HG03571 (cell line): ENCODE measurements at regions not wholly inside any gene's neighbourhood (a gene's known extent, or its start where the extent isn't known, plus 50 kb on each side); places are given as distances from the start of the nearest gene placed in this dataset.
"Not testable (repeated sequence)": the region's sequence is repeated elsewhere in the genome, so short reads cannot be mapped to it uniquely, and the experiment has no call there.

Experiments
- ATAC-seq: cut with Tn5 transposase; IDR thresholded peaks from one replicate; pipeline ENCODE4 v1.9.1; 2021; ENCODE audit not compliant: unreplicated experiment

DNA sequence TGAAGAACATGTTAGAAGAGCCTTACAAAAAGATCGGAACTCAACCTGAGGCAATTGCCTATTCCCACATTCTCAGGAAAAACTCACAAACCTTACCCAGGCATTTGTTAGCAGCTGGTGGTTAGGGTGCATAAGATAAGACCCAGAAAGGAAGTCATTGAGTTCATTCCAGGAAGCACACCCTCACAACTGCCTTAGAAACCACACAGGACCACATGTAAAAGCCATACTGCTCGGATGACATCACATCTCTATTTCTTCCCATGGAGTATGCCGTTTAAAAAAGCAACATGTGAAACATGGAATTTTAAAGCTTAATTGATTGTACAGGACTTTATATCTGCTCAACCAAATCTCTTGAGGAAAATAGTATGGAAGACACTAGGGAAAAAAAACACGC, 411.2 kb downstream of the DAD1 start:
- peak; percentile 47 for ATAC-seq

DNA sequence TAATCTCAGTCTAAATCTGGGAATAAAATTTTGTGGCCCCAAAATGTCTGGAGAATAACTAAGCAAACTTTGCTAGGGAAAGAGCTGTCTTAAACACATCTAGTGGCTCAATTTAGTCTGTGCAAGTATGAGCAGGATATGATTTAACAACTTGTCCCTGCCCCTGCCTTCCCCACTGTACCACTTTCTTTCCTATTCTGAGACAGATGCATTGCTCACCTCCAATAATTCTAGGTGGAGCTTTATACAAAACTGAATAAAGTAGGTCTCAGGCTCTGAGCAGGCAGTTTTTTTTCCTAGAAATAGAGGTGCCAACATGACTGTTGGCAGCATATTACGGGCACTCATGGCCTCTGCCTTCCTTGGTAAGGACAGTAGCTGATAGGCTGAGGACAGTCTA, 412.1 kb downstream of the DAD1 start:
- no peak for ATAC-seq

DNA sequence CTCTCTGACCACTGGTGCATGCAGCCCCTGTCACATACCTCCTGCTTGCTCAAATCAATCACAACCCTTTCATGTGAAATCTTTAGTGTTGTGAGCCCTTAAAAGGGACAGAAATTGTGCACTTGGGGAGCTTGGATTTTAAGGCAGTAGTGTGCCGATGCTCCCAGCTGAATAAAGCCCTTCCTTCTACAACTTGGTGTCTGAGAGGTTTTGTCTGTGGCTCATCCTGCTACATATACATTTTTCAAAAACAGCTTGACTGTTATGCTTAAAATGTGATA, 413.8 kb downstream of the DAD1 start:
- not testable (repeated sequence) for ATAC-seq

DNA sequence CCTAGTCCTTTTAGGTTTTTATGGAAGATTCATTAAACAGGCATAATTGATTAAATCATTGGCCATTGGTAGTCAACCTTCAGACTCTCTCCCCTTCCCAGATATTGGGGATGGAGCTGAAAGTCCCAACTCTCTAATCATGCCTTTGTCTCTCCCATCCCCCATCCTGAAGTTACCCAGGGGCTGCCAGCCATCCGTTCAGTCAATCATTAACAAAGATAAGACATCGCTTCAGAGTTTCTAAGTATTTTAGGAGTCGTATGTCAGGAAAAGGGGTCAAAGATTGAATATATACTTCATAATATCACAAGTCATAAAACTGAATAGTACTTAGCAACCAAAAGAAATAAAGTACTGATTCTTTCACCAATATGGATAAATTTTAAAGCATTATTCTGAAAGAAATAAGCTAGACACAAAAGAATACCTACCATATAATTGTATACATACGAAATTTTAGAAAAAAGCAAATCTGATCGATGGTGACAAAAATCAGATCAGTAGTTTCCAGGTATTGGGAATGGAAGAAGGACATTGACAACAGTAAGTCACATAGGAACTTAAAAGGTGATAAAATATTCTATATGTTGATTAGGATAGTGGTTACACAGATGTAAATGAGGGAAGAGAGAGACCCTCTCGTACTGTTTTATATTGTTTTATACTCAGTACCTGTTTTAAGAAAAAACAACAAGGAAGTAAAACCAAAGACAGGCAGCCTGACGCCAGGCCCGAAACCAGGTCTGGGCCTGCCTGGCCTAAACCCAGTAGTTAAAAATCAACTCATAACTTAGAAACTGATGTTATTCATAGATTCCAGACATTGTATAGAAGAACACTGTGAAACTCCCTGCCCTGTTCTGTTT, 414.4 kb downstream of the DAD1 start:
- ATAC-seq = no peak

DNA sequence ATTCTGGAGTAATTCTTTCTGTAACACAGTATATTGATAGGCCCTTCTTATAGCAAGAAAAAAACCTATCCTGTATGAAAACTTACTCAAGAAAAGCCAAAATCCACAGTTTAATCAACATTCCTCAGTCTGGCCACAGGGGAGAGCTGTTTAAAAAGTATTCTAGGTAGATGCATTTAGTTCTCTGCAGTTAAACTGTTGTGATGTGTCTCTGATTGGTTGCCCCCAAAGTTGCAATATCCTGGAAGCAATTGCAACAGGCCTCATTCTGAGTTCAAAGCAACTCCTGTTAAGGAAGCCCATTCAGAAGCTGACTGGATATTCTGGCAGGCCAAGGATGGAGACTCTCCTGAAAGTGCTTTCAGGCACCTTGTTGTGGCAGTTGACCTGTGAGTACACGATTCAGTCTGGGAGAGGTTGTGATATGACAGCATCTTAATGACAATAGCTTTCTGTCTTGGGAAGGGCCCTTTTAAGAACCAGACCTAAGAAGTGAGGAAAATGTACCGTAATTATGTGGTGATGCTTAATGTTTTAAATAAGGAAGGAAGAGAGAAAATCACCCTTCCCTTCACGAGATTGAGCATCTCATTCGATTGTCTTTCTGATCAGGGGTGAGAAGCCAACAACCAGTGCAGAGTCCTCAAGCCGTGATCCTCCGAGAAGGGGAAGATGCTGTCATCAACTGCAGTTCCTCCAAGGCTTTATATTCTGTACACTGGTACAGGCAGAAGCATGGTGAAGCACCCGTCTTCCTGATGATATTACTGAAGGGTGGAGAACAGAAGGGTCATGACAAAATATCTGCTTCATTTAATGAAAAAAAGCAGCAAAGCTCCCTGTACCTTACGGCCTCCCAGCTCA, 420.7 kb downstream of the DAD1 start:
- ATAC-seq = no peak

DNA sequence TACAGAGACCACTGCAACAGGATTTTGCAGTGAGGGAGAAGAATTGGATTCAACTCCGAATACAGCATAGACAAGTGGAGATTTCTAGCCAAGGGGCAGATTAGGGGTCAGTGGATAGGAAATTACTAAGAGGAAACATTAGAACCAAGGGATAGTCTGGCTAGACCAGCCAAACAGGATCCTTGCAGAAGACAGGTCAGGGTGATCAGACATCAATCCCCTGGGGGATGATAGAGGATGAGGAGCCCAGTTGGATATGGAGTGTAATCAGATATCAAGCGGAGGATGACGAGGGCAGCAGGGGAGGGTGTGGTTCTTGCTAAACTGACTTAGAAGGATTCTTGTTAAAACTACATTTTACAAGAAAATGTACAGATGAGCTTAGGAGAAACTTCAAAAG, 424.4 kb downstream of the DAD1 start:
- ATAC-seq = no peak

DNA sequence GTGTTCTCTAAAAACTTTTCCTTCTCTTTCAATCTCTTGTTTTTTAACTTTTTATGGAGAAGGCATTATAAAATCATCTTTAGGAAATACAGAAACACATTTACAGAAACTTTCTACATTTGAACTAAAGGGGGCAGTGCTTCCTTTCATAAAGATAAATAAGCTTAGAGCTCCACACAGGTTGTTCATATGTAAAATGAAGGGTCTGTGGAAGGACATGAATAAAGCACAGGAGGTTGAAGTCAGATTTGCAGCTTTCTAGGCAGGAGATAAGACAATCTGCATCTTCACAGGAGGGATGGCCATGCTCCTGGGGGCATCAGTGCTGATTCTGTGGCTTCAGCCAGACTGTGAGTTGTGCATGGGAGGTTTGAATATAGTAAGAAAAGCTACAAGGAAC, 426.0 kb downstream of the DAD1 start:
- ATAC-seq = no peak

DNA sequence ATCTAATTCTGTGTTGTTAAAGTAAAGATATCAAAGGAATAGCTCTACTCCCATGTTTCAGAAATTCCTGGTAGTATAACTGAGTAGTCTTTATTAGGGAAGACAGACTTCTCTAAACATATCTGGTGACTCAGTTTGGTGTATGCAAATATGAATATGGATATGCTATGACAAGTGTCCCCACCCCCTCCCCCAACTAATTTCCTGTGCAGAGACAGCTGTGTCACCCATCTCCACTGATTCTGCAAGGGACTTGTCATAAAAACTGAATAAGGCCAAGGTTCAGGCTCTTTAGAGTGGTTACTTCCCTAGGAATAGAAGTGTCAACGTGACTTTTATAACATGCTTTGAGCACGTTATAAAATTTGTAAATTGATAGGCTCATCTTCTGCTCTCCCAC, 429.1 kb downstream of the DAD1 start:
- ATAC-seq = no peak

DNA sequence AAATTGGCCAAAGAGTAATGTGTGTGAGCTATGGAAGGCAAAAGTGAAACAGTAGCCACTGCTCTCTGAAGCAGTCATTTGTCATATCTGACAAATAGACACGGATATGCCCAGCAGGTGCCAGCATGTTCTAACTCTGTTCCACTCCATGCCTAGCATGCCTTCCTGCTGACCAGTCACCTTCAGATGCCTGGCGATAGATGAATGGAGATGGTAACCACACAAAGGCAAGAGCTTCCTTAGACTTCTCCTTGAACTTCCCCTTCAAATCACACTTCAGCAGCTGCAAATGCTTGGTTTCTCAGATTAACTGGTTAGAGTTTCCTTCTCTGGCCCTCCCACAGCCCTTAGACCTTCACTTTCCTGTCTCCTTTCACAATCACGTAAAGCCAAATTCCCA, 429.9 kb downstream of the DAD1 start:
- ATAC-seq = no peak

DNA sequence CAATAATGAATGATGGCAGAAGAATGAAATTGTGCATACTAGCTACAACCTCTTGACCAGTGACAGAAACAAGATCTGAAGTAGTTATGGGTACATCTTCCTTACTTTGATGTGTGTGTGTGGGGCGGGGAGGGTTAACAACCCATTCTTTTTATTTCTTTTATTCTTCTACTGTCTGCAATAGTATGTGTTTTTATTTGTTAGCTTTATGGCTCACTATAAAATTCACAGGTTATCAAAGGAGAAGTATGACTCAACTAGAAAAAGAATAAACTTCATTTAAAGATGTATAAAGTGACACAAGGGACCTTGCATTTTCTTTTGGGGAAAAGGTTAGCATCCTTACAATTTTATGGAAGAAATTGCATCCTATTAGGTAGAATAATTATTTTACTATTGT, 430.5 kb downstream of the DAD1 start:
- ATAC-seq = no peak

DNA sequence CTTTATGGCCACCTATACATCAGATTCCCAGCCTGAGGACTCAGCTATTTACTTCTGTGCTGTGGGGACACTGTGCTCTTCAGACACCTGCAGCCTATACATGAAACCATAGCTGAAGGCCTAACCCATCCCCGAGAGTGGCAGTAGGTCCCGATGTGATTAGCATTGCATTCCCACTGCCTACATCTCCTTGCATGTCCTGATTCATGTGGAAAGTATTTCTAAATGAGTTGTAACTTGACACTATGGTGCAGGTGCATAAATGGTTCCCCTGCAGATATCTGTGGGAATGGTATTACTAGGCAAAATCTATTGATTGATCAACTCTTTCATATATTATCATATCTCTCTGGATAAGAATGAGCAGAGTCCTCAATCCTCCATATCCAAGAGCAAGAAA, 433.5 kb downstream of the DAD1 start:
- no peak for ATAC-seq

DNA sequence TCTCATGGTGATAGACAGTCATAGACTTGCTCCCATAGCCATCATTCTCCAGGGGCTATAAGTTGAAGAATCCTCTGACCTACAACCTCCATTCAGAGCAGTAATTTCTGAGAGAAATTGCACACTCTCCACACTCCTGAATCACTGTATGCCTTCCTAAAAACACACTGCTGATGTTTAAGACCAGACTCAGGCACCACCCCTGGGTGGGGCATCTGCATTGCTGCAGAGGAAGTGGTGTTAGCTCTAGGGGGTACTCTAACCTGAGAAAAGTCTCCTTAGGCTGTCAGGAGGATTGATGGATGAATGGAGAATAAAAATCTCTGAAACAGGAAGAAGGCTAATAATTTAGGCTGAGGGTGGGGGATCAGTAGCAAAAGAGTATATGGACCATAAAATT, 436.1 kb downstream of the DAD1 start:
- ATAC-seq = no peak

DNA sequence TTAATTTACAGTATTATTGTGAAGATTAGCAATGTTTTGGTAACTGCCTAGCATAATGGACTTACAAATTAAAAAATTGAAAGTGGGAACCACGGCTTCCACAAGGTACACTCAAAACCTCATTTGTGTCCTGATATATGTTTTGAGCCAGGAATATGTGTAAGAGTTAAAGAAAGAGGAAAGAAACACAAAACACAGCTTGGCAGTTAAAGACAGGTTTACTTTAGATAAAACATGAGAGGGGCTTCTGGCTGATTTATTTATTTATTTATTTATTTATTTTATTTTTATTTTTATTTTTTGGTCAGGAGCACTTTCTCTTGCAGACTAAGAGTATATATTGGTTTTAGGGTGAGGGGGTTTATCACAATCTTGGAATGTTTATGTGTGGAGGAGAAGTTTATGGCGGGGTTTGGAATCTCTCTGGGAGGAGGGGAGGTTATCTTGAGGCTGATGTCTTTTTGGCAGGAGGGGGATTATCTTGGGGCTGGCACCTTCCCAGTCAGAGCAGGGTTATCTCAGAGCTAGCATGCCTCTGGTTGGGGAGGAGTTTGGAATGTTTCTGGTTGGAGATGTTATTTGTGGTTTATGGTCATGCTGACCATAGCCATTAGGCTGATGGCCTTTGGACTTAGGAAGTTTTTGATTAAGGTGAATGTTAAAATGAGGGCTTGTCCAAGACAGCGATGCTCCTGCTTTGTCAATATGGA, 436.7 kb downstream of the DAD1 start:
- ATAC-seq = no peak

DNA sequence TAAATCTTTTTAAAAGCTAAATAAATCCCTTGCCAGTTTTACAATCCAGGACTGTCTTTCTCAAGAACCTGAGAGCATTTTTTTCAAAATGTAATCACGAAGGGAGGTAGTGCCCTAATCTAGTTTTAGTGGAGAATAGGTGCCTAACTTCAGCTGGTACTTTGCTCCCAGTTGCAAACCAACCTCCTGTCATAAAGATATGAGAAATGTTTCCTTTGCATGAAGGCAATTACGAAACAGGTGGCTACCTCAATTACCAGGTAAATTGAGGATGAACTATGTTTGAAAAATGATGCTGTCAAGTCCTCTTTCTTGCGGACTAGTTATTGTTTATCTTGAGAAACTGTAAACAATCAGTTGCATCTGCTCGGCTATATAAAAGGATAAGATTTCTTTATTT, 437.9 kb downstream of the DAD1 start:
- ATAC-seq = no peak

DNA sequence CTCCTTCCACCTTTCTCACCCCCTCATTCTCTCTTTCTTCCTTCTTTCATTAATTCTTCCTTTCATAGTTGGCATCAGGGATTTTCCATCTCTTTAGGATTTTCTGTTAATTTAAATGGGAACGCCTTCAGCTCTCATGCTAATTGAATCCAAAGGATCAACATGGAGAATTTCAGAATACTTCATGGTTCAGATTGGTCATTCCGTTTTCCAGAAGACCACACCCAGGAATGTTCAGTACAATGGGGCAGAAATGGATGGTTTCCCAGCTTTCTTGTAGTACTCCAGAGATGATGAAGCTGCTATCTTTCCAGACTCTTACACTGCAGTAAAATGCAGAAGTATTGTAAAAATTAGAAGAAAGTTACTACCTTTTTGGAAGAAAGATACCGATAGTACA, 440.0 kb downstream of the DAD1 start:
- no peak for ATAC-seq

DNA sequence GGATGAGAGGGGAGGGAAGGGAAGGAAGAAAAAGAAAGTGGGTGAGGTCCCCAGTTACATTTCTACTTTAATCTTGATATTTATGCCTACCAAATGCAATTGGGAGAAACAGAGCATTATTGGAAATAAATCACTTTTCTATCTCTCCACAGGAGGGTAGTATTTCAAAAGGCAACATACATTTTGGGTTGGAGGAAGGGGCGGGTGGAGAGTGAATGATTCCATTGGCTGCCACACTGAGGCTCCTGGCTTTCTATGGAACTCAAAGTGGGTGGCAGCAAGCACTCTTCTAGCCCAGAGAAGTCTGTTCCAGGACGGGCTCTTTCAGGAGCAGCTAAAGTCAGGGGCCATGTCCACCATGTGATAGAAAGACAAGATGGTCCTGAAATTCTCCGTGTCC, 441.3 kb downstream of the DAD1 start:
- no peak for ATAC-seq

DNA sequence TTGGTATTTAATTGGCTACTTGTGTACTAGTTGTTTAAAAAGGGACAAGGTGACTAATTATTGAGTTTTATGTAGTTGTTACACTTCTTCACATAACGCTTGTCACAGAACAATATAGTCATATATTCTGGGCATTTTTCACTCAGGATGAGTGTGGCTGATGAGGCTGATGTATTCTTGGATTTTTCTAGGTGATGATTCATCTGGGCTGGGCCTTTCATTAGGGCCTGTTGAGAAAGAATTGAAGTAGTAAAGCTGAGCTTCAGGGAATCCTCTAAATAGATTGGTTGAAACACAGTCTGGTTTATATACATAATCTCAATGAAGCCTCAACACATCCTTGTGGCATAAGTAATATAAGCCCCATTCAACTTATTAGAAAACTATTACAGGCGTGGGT, 445.7 kb downstream of the DAD1 start:
- ATAC-seq = no peak

DNA sequence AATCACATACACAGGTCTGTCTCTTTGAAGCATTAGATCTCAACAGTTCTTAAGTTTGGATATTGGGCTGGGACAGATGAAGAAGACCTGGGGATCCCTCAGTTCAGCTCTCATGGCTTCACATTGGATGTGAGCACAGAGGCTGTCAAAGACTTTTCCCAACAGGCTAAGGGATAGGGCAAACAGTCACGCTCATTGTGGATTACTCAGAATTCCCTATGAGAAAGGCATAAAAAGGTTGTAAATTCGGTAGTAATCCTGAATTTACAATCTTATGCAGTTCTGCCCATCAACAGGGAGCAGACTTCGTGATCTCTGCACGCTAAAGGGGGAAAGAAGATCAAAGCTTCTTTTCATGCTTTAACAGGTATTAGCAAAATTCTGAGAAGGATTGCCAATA, 448.4 kb downstream of the DAD1 start:
- ATAC-seq = no peak

DNA sequence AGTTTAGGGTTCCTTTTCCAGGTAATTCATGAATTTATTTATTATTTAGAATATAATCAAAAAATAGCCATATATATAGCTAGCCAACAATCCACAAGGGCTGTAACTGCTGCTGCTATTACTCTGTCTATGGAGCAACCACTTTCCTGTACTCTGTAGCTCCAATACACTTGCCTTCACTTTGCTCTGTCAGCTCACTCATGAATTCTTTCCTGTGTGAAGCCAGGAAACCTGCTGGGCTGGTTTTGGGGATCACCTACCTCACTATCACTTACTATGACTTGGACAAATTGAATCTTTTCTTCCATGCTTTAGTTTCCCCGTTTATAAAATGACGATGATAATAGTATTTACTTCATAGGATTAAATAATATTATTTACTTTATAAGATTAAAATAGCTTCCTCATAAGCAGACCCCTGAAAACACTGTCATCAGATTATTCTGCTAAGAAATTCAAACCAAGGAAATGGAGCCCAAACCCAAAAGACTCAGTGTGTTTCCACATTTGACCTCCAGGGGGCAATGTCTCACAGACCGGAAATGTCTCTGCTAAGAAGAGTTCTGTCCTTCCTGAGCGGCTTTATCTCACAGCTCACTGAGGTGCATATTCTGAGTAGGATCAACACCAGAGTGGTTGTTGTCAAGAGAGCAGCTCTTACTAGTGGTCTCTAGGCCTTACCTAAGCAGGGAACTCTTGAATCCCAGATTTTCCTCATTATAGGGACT, 457.1 kb downstream of the DAD1 start:
- no peak for ATAC-seq

DNA sequence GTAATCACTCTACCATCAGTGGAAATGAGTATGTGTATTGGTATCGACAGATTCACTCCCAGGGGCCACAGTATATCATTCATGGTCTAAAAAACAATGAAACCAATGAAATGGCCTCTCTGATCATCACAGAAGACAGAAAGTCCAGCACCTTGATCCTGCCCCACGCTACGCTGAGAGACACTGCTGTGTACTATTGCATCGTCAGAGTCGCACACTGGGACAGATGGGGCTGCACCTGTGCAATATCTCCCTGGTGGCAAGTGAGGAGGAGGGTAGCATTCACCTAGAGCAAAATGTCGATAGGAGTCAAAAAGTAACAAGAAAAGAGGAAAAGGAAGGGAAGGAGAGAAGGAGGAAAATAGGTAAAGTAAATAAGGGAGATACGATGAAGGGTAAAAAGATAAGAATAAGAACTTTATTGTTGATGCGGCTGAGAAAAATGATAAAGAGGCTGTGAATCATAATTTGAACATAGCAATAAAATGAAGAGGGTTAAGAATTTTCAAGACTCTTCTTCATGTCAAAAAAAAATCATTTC, 450.5 kb upstream of the OR4E1 start:
- ATAC-seq = no peak
